ENCODE measurements at regions not wholly inside any gene's neighbourhood (a gene's known extent, or its start where the extent isn't known, plus 50 kb on each side); places are given as distances from the start of the nearest gene placed in this dataset.

GRCh38 chr1:78762113-78762512 is 112.5 kb downstream of the IFI44 start:
- no peaks in the 10 kb centered on the region for H3K9me3 ChIP-seq (ENCODE audit: low read length)

GRCh38 chr1:78765489-78765888 is 115.9 kb downstream of the IFI44 start:
- no peak overlapping the region for H3K9ac ChIP-seq (ENCODE audit: low read length)
- no peak overlapping the region for H3K27ac ChIP-seq (ENCODE audit: low read length)
- H3K9me2 ChIP-seq (ENCODE audit: insufficient read depth, low read length), result no peaks in the 10 kb centered on the region
- H4K20me1 ChIP-seq (ENCODE audit: insufficient read depth), result no peaks in the 10 kb centered on the region
- H3F3A ChIP-seq (ENCODE audit: insufficient read depth, low read length, poor library complexity, severe bottlenecking), result no peaks in the 10 kb centered on the region
- H3K27me3 ChIP-seq (ENCODE audit: insufficient read depth, low read depth, low read length), result no peaks in the 10 kb centered on the region
- H3K4me2 ChIP-seq (ENCODE audit: low read length), result no peak overlapping the region
- H3K36me3 ChIP-seq (ENCODE audit: insufficient read depth, low read length), result no peaks in the 10 kb centered on the region
- H2AFZ ChIP-seq (ENCODE audit: low read depth, low read length), result no peak overlapping the region
- H3K9me3 ChIP-seq (ENCODE audit: low read length), result no peaks in the 10 kb centered on the region
- H3K79me2 ChIP-seq (replicated peaks; ENCODE audit: insufficient read depth, low read length), result no peaks in the 10 kb centered on the region
- no peak overlapping the region for H3K4me3 ChIP-seq (ENCODE audit: low read length)
- TF ChIP-seq EZH2 (IDR thresholded peaks at IDR 0.05; ENCODE audit: borderline replicate concordance, insufficient read depth, low read length, poor library complexity, severe bottlenecking) (no peak), SMC3 (conservative IDR thresholded peaks at IDR 0.05; ENCODE audit: poor library complexity) (no peak), RAD21 (conservative IDR thresholded peaks at IDR 0.05) (no peak), CTCF (IDR thresholded peaks at IDR 0.05; ENCODE audit: poor library complexity, severe bottlenecking) (no peak), REST (IDR thresholded peaks at IDR 0.05; ENCODE audit: borderline replicate concordance) (no peak), MXI1 (conservative IDR thresholded peaks at IDR 0.05; ENCODE audit: poor library complexity, severe bottlenecking) (no peak)

More at GRCh38 chr1:78762113-78762512, 112.5 kb downstream of the IFI44 start:
- Histone ChIP-seq H3K9me2 (ENCODE audit: insufficient read depth, low read length) (no peaks in the 10 kb centered on the region), H3F3A (ENCODE audit: insufficient read depth, low read length, poor library complexity, severe bottlenecking) (no peaks in the 10 kb centered on the region), H4K20me1 (ENCODE audit: insufficient read depth) (no peaks in the 10 kb centered on the region), H3K27me3 (ENCODE audit: insufficient read depth, low read depth, low read length) (no peaks in the 10 kb centered on the region), H3K9ac (ENCODE audit: low read length) (no peak overlapping the region), H3K36me3 (ENCODE audit: insufficient read depth, low read length) (no peaks in the 10 kb centered on the region), H3K4me3 (ENCODE audit: low read length) (no peak overlapping the region), H3K4me2 (ENCODE audit: low read length) (no peak overlapping the region), H3K79me2 (replicated peaks; ENCODE audit: insufficient read depth, low read length) (no peaks in the 10 kb centered on the region), H2AFZ (ENCODE audit: low read depth, low read length) (no peak overlapping the region), H3K27ac (ENCODE audit: low read length) (no peak overlapping the region)
- TF ChIP-seq POLR2AphosphoS5 (IDR thresholded peaks at IDR 0.05), result no peak
- TF ChIP-seq REST (IDR thresholded peaks at IDR 0.05; ENCODE audit: borderline replicate concordance), result no peak
- TF ChIP-seq EP300 (conservative IDR thresholded peaks at IDR 0.05; ENCODE audit: poor library complexity, severe bottlenecking), result no peak
- TF ChIP-seq RAD21 (conservative IDR thresholded peaks at IDR 0.05), result no peak
- TF ChIP-seq MXI1 (conservative IDR thresholded peaks at IDR 0.05; ENCODE audit: poor library complexity, severe bottlenecking), result no peak
- TF ChIP-seq SMC3 (conservative IDR thresholded peaks at IDR 0.05; ENCODE audit: poor library complexity), result no peak
- TF ChIP-seq EZH2 (IDR thresholded peaks at IDR 0.05; ENCODE audit: borderline replicate concordance, insufficient read depth, low read length, poor library complexity, severe bottlenecking), result no peak
- TF ChIP-seq CTCF (IDR thresholded peaks at IDR 0.05; ENCODE audit: poor library complexity, severe bottlenecking), result no peak
- TF ChIP-seq TAF1 (IDR thresholded peaks at IDR 0.05; ENCODE audit: low read depth), result no peak
